Nephron (organoid): ENCODE measurements at regions not wholly inside any gene's neighbourhood (a gene's known extent, or its start where the extent isn't known, plus 50 kb on each side); places are given as distances from the start of the nearest gene placed in this dataset.
A peak's percentile ranks its signal among the peaks of the same experiment; 100 is the strongest.
"Not testable (repeated sequence)": the region's sequence is repeated elsewhere in the genome, so short reads cannot be mapped to it uniquely, and the experiment has no call there.

Source experiments
- H3K27ac Mint-ChIP-seq, 3 experiments: 2 replicates each; pipeline ENCODE4 v1.8.0; 2020; ENCODE audit warnings: mixed read lengths in 3 of 3, mild to moderate bottlenecking in 2 of 3, moderate library complexity in 1 of 3
- H3K27me3 Mint-ChIP-seq: 2 replicates; pipeline ENCODE4 v1.8.0; 2021; ENCODE audit warnings: low read depth, mild to moderate bottlenecking, moderate library complexity, mixed read lengths
- H3K36me3 Mint-ChIP-seq: 2 replicates; pipeline ENCODE4 v1.8.0; 2020; ENCODE audit warnings: low read depth, mixed read lengths
- H3K4me1 Mint-ChIP-seq: 2 replicates; pipeline ENCODE4 v1.8.0; 2020; ENCODE audit warnings: mixed read lengths
- H3K4me3 Mint-ChIP-seq, 3 experiments: 2 replicates each; pipeline ENCODE4 v1.8.0; 2020; ENCODE audit warnings: mild to moderate bottlenecking in 3 of 3, mixed read lengths in 3 of 3, moderate library complexity in 2 of 3
- H3K9me3 Mint-ChIP-seq: 2 replicates; pipeline ENCODE4 v1.8.0; 2020; ENCODE audit warnings: mixed read lengths
- CTCF ChIP-seq, 3 experiments: fragments of 200-600 bp; sonication (generic); IDR thresholded peaks; one replicate each; pipeline ENCODE4 v1.5.0; 2021; ENCODE audit warnings: antibody characterized with exemption in 3 of 3; ENCODE audit not compliant: unreplicated experiment in 3 of 3

- no peak overlapping the region for H3K27ac Mint-ChIP-seq
- H3K36me3 Mint-ChIP-seq = no peaks in the 10 kb centered on the region
- TF ChIP-seq CTCF (IDR thresholded peaks at IDR 0.05; ENCODE audit: unreplicated experiment in 3 of 3) = no peak
- no peak overlapping the region for H3K4me3 Mint-ChIP-seq
- peaks cover 17% of the 10 kb centered on the region for H3K4me1 Mint-ChIP-seq
- peaks cover 5% of the 10 kb centered on the region for H3K27me3 Mint-ChIP-seq
- H3K9me3 Mint-ChIP-seq = peaks cover 7% of the 10 kb centered on the region
Observed at GRCh38 chr1:82782599-82782998, 981.9 kb downstream of the ADGRL2 start.

GRCh38 chr1:82778612-82779011 is 977.9 kb downstream of the ADGRL2 start:
- H3K4me3 Mint-ChIP-seq = no peak overlapping the region
- peaks cover 10% of the 10 kb centered on the region for H3K9me3 Mint-ChIP-seq
- H3K27ac Mint-ChIP-seq = no peak overlapping the region
- H3K4me1 Mint-ChIP-seq = peaks cover 3% of the 10 kb centered on the region
- TF ChIP-seq CTCF (IDR thresholded peaks at IDR 0.05; ENCODE audit: unreplicated experiment in 3 of 3) = peak in 2 of 3 experiments; percentile 15 to 22
- H3K36me3 Mint-ChIP-seq = no peaks in the 10 kb centered on the region
- peaks cover 5% of the 10 kb centered on the region for H3K27me3 Mint-ChIP-seq

GRCh38 chr1:82777240-82777639 is 976.5 kb downstream of the ADGRL2 start:
- Mint-ChIP-seq H3K27ac (no peak overlapping the region), H3K4me3 (no peak overlapping the region), H3K27me3 (peaks cover 6% of the 10 kb centered on the region), H3K4me1 (peaks cover 9% of the 10 kb centered on the region), H3K36me3 (no peaks in the 10 kb centered on the region), H3K9me3 (peaks cover 10% of the 10 kb centered on the region)
- no peak for TF ChIP-seq CTCF (IDR thresholded peaks at IDR 0.05; ENCODE audit: unreplicated experiment in 3 of 3)

- H3K36me3 Mint-ChIP-seq, H3K4me3 Mint-ChIP-seq, H3K27ac Mint-ChIP-seq: not testable (repeated sequence)
- peaks cover 10% of the 10 kb centered on the region for H3K9me3 Mint-ChIP-seq
- H3K4me1 Mint-ChIP-seq = peaks cover 14% of the 10 kb centered on the region
- H3K27me3 Mint-ChIP-seq = peaks cover 11% of the 10 kb centered on the region
Observed at GRCh38 chr1:82776730-82777129, 976.0 kb downstream of the ADGRL2 start.

GRCh38 chr1:82775406-82776000 is 974.8 kb downstream of the ADGRL2 start:
- Mint-ChIP-seq H3K4me3 (no peak overlapping the region), H3K4me1 (peaks cover 18% of the 10 kb centered on the region), H3K36me3 (no peaks in the 10 kb centered on the region), H3K9me3 (peaks cover 8% of the 10 kb centered on the region), H3K27me3 (peaks cover 11% of the 10 kb centered on the region), H3K27ac (peak overlapping the region in 2 of 3 experiments; percentile 56 to 81)
- TF ChIP-seq CTCF (IDR thresholded peaks at IDR 0.05; ENCODE audit: unreplicated experiment in 3 of 3) = peak; percentile 49 to 56 (median 55)

- TF ChIP-seq CTCF (IDR thresholded peaks at IDR 0.05; ENCODE audit: unreplicated experiment in 3 of 3) = no peak
- Mint-ChIP-seq H3K36me3 (no peaks in the 10 kb centered on the region), H3K4me1 (no peaks in the 10 kb centered on the region), H3K27ac (no peak overlapping the region), H3K4me3 (no peak overlapping the region), H3K9me3 (no peaks in the 10 kb centered on the region), H3K27me3 (no peaks in the 10 kb centered on the region)
Observed at GRCh38 chr1:82762829-82763532, 962.2 kb downstream of the ADGRL2 start.
